G401 (cell line): ENCODE measurements at regions not wholly inside any gene's neighbourhood (a gene's known extent, or its start where the extent isn't known, plus 50 kb on each side); places are given as distances from the start of the nearest gene placed in this dataset.

Experiments
- DNase-seq: peaks from one replicate; pipeline ENCODE4 v3.0.0-alpha.2; 2015; ENCODE audit warnings: low spot score
- in situ Hi-C: cut with HindIII; loops from 2 replicates; pipeline ENCODE4 v1.10.0; 2016; ENCODE audit warnings: low sequenced_read_pairs, mixed read lengths

DNA sequence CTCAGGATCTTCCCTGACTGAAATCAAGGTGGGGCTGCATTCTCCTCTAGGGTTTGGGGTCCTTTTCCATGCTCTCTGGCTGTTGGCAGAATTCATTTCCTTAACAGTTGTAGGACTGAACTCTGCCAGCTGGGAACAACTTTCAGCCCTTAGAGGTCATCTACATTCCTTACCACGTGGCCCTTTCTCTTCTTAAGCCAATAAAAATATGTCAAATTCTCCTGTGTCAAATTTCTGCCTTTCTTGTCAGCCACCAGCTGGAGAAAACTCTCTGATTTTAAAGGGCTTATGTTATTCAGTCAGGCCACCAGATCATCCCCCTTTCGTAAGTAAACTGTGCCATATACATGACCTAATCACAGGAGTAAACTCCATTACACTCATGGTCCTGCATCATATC lies 95.3 kb upstream of the IL6 start:
- DNase-seq: no peak
- in situ Hi-C loops: no loop called here

DNA sequence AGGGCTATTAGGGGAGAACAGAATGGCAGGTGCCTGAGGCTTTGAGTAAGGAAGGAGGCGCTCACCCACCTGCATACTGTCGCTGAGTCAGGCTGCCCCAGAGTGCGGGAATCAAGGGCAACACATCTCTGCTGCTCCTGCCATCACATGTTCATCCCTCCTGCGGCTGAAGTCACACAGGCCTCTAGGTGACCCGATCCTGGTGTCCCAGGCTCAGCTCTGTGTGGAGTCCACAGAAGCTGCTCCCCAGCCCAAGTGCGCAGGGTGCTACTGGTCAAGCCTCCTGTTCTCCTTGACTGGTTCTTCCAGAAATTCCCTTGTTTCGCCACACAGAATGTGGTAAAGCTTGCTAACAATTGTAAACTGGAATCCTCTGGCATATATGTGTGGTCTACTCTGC lies 96.9 kb upstream of the IL6 start:
- in situ Hi-C loops: no loop called here
- DNase-seq: no peak

DNA sequence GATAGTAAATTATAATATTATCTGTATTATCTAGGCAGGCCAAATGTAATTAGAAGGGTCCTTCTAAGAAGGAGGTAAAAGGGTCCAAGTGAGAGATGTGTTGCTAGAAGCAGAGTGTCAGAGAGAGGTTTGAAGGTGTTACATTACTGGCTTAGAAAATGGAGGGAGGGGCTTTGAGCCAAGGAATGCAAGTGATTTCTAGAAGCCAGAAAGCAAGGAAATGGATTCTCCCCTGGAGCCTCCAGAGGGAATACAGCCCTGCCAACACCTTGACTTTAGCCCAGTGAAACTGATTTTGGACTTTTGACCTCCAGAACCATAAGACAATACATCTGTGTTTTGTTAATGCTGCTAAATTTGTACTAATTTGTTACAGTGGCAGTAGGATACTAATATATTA lies 97.9 kb upstream of the IL6 start:
- in situ Hi-C loops: no loop called here

DNA sequence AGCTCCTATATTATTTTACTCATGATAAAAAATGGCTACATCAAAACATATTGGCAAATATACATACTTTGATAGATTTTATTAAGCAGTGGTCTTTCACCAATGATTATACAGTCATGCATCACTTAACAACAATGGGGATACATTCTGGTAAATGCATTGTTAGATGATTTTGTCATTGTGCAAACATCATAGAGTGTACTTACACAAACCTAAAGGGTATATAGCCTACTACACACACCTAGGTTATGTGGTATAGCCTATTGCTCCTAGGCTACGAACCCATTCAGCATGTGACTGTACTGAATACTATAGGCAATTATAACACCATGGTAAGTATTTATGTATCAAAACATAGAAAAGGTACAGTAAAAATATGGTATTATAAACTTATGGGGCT lies 98.9 kb upstream of the IL6 start:
- in situ Hi-C loops: no loop called here
- DNase-seq: no peak

More for the DNA sequence above, 97.9 kb upstream of the IL6 start:
- no peak for DNase-seq

DNA sequence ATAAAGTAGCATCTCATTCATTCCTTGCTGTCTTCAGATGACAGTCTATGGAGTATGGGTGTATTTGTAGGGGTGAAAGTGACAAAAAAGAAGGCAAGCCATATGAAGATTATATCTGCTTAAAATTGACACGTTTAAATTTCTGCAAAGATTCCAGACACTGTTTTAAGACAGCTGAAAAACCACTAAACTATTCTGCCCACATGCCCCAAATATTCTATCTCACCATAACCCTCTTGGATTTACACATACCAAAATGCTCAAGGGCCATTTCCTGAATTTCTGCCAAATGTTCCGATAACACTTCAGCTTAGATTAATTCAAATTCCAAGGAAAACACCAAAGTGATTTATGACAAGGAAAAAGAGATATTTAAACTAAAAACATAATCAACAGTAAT lies 99.9 kb upstream of the IL6 start:
- in situ Hi-C loops: no loop called here
- no peak for DNase-seq

DNA sequence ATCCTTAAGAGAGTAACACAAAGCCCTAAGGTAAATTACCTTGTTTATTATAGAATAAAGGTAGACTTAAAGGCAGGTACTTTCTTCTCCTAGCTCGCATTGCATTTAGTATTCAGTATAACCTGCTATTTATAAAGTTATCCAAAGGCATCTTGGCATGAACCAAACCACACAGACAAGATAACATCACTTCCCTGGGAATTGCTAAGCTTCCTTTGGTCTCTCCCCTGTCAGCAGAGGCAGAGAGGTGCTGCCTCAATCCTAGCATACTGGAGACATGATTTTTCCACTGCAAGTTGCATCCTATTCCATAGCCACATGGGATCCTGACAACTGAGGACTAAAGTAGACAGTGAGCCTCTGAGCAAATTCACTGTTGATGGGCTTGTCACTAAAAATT lies 101.7 kb upstream of the IL6 start:
- DNase-seq: no peak

DNA sequence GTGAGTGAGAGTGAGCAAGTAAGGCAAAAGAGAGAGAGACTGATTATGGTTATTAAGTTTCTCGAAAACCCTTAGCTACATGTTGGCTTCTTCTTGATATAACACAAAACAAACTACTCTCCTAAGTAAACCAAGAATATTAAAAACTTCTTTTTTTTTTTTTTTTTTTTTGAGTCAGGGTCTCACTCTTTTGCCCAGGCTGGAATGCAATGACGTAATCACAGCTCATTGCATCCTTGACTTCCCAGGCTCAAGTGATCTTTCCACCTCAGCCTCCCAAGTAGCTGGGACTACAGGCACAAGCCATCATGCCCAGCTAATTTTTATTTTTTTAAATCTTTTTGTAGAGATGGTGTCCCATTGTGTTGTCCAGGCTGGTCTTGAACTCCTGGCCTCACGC lies 102.2 kb upstream of the IL6 start:
- DNase-seq: no peak
- in situ Hi-C loops: no loop called here

More for the DNA sequence above, 101.7 kb upstream of the IL6 start:
- in situ Hi-C loops: no loop called here

DNA sequence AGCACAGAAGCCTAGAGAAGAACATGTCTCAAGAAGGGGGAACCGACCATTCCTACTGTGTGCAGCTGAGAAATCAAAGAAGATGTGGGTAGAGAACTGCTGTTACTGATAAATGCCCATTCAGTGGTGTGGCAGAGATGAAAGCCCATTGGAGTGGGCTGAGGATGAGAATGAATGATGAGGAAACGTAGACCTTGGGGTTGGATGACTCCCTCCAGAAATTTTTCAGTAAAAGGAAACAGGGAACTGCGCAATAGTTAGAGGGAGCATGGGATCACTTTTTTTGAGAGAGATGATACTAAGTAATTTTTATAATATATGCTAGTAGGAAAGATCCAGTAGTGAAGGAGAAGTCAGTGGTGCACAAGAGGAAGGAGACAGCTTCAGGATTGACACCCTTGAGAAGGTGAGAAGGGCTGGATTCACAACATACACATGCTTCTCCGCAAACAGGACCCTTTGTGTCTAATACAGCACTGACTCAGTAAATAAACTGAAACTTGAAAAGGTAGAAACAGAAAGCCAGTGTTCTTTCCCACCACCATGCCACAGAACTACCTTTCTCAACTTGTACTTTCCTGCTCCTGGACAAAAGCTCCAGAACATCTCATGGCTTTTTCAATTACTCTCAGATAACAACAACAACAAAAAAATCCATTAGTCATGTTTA lies 104.7 kb upstream of the IL6 start:
- DNase-seq: no peak
- in situ Hi-C loops: no loop called here

DNA sequence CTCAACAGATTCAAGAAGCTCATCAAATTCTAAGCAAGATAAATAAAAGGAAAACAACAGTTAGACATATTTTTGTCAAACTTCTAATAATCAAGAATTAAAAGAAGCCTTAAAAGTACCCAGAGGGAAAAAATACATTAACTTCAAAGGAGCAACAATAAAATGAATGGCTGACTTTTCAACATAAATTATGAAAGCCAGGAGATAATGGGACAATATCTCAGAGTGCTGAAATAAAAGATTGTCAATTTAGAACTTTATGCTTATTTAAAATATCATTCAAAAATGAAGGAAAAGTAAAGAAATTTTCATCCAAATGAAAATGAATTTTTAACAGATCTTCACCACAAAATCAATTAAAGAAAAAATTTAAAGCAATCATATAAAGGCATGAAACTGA lies 108.5 kb upstream of the IL6 start:
- in situ Hi-C loops: no loop called here

DNA sequence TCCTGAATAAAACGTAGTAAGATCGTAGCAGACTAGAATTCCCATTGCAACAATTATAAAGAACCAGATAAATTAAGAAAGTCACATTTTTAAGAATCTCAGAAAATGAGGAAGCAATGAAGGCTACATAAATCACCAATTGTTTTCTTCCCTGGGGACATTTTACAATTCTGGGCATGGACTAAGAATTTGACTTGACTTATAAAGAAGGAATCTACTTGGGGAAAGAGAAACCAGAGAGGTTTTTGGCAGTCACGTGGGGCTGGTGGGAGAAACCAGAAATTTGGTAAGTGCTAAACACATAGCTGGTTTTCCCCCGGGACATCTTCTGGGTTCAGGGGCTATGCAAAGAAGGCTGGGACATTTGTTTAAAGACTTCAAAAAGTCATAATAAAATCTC lies 109.8 kb upstream of the IL6 start:
- DNase-seq: no peak
- in situ Hi-C loops: no loop called here

More for the DNA sequence above, 108.5 kb upstream of the IL6 start:
- DNase-seq: no peak

DNA sequence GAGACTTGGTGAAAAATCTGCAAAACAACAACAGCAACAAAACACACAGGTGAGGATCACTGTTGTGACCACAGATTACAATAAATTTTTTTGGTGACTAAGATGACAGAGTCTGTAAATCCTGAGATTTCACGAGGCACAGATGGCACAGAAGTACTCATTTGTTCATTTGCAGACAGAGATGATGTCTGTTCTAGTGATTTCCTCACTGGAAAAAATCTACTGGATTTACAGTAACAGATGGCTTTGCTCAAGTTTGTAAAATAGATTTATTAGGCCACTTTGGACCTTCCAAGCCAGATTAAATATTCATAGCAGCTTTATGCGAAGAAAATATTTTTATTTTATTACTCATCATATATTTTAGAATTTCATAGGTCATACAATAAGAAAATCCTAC lies 113.5 kb upstream of the IL6 start:
- in situ Hi-C loops: no loop called here
- DNase-seq: no peak

DNA sequence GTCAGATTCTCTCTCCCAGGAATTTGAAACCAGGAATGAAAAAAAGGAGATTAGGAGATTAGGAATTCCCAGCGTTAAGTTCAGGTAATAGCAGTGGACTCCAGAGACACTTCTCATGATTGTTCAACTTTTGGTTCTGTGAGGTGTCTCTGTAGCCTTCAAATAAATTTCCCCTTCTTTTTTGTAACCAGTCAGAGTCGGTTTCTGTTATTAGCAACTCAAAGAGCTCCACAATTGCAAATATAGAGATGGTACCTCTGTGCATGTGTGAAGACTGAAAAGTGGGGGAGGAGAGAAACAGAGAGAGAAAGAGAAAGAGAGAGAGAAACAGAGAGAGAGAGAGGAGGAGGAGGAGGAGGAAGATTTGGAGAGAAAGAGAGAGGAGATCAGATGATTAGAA lies 112.8 kb upstream of the STEAP1B start:
- in situ Hi-C loops: no loop called here
- no peak for DNase-seq

DNA sequence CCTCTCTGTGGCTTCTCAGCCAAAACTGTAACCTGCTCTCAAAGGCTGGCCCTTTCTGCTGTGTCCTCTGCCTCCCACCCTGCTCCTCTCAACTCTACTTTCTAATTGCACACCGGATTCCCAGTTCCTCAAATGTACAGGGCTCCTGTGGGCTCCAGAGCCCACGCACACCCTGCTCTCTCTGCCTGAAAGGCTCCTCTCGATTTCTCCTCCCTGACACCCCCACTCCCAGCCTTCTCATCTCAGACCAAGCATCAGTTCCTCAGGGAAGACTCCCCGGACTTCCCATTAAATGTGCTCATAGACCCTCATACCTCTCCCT lies 111.7 kb upstream of the STEAP1B start:
- no peak for DNase-seq
- in situ Hi-C loops: no loop called here

DNA sequence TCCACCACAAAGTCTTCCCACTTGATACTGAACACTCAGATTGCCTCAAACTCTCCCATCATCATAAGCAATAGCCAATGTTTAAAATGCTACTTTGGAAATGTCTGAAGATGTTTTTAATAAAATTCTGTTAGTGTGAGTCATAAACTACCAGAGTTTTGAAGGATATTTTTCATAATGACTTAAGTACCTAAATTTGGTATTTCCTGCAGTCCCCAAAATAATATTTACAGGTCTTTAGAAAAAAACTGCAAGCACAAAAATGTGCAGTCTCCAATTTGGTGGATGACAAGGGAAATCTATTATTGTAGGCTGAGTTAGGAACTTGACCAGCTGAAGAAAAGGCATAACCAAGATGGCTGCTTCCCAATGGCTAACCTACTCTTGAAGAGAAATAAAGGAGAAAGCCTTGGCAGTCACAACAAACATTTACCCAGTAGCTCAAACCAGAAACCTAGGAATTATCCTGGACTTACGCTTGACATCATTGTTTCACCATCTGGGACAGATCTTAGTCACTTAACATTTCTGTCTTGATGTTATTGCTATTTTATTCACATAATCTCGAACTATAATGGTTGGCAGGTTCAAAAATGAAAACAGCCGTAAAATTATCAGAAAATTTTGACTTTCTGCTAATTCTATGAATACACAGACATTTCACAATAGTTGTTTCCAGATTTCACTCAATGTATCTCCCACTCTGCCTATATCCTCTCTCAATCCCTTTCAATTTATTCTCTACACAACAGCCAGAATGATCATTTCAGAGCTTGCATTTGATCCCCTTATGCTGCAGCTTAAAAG lies 111.2 kb upstream of the STEAP1B start:
- in situ Hi-C loops: no loop called here
- no peak for DNase-seq

DNA sequence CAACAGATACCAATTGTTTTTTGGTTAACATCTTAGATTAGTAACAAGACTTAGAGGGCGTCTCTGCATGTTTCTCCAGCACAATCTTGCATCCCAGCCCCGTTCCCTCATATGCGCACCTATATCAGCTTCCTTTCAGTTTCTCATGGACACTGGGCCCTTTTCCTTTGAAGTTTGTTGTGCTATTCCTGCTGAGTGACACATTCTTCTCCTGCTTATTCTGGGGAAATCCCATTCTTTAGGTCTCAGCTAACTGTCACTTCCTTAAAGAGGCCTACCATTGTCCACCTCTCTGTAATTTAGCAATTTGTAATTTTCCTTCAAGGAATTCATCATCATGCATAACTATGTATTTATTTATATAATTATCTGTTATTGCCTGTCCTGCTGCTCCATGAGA lies 110.3 kb upstream of the STEAP1B start:
- DNase-seq: no peak
- in situ Hi-C loops: no loop called here

DNA sequence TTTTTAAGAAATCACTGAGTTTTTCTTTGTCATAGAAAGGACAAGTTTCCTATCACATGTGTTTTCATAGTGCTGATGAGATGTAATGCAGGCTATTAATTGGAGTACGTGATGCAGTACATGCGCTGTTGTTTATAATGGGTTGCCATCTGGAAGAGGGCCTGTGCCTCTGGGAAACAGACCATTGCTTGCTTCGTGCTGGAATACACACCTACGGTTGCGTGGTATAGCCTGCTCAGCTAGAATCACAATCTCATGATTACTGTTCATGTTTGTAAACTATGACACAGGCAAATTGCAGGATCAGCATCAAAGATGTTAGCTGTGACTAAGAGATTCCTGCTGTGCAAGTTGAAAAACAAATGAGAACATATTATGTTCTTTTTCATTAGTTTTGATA lies 107.2 kb upstream of the STEAP1B start:
- in situ Hi-C loops: no loop called here
- no peak for DNase-seq

DNA sequence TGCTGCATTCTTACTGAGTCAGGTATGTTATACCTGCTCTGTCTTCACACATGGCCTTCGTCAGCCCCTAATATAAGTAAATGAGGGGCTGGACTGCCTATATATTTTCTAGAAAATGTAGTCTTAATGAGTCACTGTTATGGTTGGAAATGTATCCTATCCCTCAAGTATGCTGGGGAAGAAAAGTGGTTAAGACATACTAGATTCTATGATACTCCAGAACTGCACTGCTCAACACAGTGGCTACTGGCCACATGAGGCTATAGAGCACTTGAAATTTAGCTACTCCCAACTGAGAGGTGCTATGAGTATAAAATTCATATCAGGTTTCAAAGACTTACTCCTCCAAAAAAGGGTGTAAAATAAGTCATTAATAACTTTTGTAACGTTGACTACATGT lies 104.3 kb upstream of the STEAP1B start:
- DNase-seq: no peak
- in situ Hi-C loops: no loop called here

DNA sequence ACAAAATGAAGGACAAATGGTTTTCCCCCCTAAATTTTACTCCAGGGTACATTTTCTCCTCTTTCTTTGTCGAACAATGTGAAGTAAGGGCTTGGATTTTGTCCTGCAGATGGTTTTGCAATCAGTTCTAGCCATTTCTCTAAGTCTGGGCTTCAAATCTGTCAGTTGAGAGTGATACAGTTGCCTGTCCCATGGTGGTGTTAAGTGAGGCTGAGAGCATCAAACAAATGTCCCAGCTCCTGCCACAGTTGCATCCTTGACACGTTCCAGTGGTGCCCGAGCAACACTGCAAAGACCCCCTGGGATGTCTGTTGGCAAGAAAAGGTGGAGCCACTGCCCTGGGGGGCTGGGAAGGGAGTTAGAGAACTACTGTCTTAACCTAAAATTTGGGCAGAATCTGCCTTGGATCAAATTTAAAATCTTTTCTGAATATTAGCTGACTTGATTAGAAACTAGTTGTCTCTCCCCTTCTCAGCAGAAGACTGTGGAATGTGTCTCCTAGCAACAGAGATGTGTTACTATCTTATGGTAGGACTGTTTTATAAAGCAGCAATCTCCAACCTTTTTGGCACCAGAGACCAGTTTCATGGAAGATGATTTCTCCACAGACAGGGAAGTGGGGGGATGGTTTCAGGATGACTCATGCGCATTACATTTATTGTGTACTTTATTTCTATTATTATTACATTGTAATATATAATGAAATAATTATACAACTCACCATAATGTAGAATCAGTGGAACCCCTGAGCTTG lies 102.0 kb upstream of the STEAP1B start:
- DNase-seq: no peak
- in situ Hi-C loops: no loop called here

DNA sequence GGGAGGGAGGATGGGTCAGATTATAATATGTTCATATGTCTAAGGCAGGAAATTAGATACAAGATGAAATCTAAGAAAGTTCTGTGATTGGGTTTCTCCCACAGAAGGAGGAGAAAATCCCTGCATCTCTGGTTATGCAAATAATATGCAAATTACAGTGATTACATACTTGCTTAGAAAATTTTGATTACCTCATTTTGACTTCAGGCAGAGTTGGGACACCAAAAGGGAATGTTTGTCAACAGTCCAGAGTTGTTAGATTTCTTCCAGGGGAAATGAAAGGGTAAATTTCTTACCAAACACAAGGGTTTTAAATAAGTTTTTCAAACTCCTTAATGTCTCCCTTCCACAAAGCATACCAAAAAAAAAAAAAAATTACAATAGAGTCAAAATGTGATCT lies 101.4 kb upstream of the STEAP1B start:
- in situ Hi-C loops: no loop called here
- DNase-seq: no peak

DNA sequence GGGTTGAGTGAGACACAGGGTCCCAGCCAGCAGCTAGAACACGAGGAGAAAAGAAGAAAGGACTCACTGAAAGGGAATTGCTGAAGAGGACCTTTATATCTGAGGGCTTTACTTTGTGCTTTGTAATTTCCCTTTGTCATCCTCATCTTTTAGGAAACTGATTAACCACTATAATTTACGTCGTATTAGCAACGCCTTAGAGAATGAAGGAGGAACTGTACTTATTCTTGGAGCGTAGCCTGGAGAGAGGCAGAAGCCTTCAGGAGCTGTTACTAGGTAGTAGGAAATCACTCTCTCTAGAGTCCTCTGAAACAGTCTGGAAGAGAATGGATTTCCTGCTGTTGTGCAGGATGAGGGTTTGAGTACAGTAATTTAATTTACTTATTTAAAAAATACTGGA lies 101.0 kb upstream of the STEAP1B start:
- in situ Hi-C loops: no loop called here
- DNase-seq: no peak
